Activated CD8-positive, alpha-beta T cell treated with anti-CD3 and anti-CD28 coated beads for 36 hours (primary cell): ENCODE measurements at regions not wholly inside any gene's neighbourhood (a gene's known extent, or its start where the extent isn't known, plus 50 kb on each side); places are given as distances from the start of the nearest gene placed in this dataset.

ENCODE experiments used
- ATAC-seq: fragments of 200-7000 bp; cut with Tn5 transposase; one replicate; pipeline ENCODE4 v1.10.0; 2021; ENCODE audit warnings: mild to moderate bottlenecking, moderate library complexity
- CTCF ChIA-PET: fragments of 350-600 bp; sonication (Branson Sonifier 250); formaldehyde crosslinking; loops from one replicate; lab custom pipeline; 2021; ENCODE audit warnings: antibody characterized with exemption; lab: Charles Lee
- POLR2A ChIA-PET: fragments of 350-600 bp; sonication (Branson Sonifier 250); formaldehyde crosslinking; loops from one replicate; lab custom pipeline; 2021; ENCODE audit warnings: antibody characterized with exemption; lab: Charles Lee
- DNase-seq: peaks from one replicate; pipeline ENCODE4 v3.0.0-alpha.2; 2020
- H3K27ac Mint-ChIP-seq: one replicate; pipeline ENCODE4 v1.8.0; 2021; ENCODE audit warnings: mild to moderate bottlenecking, mixed read lengths
- H3K27me3 Mint-ChIP-seq: one replicate; pipeline ENCODE4 v1.8.0; 2021; ENCODE audit warnings: mixed read lengths
- H3K36me3 Mint-ChIP-seq: one replicate; pipeline ENCODE4 v1.8.0; 2021; ENCODE audit warnings: low read depth, mixed read lengths
- H3K4me1 Mint-ChIP-seq: one replicate; pipeline ENCODE4 v1.8.0; 2021; ENCODE audit warnings: low read depth, mixed read lengths
- H3K4me3 Mint-ChIP-seq: one replicate; pipeline ENCODE4 v1.8.0; 2021; ENCODE audit warnings: mild to moderate bottlenecking, moderate library complexity, mixed read lengths
- H3K9me3 Mint-ChIP-seq: one replicate; pipeline ENCODE4 v1.8.0; 2021; ENCODE audit warnings: mixed read lengths
- intact Hi-C: fragments of 100-400 bp; cut with micrococcal nuclease; formaldehyde crosslinking; loops from one replicate; pipeline ENCODE4 v1.10.0; 2022
- TF ChIP-seq, protein P1 (sequence below): fragments of 200-600 bp; IDR thresholded peaks from one replicate; pipeline ENCODE4 v1.8.0; 2022; ENCODE audit warnings: antibody characterized with exemption, mild to moderate bottlenecking

DNA sequence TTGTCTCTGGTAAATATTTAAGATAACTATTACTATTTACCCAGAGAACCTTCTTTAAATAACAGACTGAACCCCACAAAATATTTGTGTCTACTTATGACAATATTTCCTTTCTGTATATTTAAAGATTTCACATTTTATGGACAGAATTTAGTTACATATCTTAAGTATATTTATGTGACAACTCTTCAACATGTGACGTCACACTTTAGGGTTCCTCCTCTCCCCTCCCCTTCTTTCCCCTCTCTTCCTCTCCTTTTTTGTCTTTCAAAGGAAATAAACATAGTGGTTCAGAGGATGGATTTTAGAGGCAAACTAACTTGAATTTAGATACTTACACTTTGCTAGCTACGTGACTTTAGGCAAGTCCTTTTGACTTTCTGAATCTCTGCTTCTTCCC, 655.6 kb upstream of the NUDT12 start:
- ATAC-seq (no peak), DNase-seq (no peak)
- no peak overlapping the region for H3K27ac Mint-ChIP-seq
- ChIA-PET POLR2A (no interaction called here), CTCF (no interaction called here)
- no peak overlapping the region for H3K4me3 Mint-ChIP-seq
- TF ChIP-seq, protein P1, sequence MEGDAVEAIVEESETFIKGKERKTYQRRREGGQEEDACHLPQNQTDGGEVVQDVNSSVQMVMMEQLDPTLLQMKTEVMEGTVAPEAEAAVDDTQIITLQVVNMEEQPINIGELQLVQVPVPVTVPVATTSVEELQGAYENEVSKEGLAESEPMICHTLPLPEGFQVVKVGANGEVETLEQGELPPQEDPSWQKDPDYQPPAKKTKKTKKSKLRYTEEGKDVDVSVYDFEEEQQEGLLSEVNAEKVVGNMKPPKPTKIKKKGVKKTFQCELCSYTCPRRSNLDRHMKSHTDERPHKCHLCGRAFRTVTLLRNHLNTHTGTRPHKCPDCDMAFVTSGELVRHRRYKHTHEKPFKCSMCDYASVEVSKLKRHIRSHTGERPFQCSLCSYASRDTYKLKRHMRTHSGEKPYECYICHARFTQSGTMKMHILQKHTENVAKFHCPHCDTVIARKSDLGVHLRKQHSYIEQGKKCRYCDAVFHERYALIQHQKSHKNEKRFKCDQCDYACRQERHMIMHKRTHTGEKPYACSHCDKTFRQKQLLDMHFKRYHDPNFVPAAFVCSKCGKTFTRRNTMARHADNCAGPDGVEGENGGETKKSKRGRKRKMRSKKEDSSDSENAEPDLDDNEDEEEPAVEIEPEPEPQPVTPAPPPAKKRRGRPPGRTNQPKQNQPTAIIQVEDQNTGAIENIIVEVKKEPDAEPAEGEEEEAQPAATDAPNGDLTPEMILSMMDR: no peak
- intact Hi-C loops: no loop called here
- peaks cover 1% of the 10 kb centered on the region for H3K9me3 Mint-ChIP-seq
- no peaks in the 10 kb centered on the region for H3K36me3 Mint-ChIP-seq
- H3K27me3 Mint-ChIP-seq: no peaks in the 10 kb centered on the region
- H3K4me1 Mint-ChIP-seq: no peaks in the 10 kb centered on the region

DNA sequence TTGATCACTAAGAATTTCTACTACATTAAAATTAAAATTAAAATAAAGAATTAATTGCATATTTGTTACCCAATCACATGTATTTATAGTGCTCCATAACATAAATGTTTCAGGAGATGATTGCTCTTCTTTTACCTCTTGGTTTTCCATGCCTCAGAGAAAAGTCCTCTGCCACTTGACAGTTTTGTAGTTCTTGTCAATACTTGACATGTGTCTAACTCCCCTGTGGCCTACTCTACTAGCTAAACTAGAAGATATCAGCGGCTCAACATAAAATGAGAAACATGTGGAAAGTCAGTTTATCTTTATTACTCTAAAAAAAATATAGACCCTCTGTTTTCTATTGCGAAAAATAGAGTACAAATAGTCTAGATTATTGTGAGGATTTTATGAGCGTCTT, 650.6 kb upstream of the NUDT12 start:
- Mint-ChIP-seq H3K27ac (no peak overlapping the region), H3K9me3 (peaks cover 2% of the 10 kb centered on the region), H3K27me3 (no peaks in the 10 kb centered on the region), H3K4me1 (no peaks in the 10 kb centered on the region), H3K4me3 (no peak overlapping the region), H3K36me3 (no peaks in the 10 kb centered on the region)
- ATAC-seq (no peak), DNase-seq (no peak)
- ChIA-PET POLR2A (no interaction called here), CTCF (no interaction called here)
- intact Hi-C loops: no loop called here
- TF ChIP-seq, protein P1: no peak

DNA sequence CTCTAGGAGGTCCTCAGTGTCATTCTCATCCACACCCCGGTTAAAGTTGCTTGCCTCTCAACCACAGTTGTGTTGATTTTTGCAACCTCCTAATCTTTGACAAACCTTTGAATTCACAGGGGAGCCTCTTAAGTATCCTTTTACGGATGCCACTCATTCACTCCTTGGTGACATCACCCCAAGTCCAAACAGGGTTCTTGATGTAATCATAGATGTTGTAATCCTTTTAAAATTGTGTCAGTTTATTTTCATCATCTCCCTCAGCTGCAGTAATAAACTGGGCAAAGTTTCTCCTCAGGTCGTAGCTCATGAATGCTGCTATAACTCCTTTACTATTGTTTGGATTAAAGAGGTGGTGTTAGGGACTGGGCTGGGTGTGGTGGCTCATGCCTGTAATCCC, 637.2 kb upstream of the NUDT12 start:
- TF ChIP-seq, protein P1: no peak
- peaks cover 5% of the 10 kb centered on the region for H3K9me3 Mint-ChIP-seq
- H3K36me3 Mint-ChIP-seq: no peaks in the 10 kb centered on the region
- ATAC-seq: no peak
- H3K27ac Mint-ChIP-seq: no peak overlapping the region
- intact Hi-C loops: no loop called here
- H3K4me1 Mint-ChIP-seq: no peaks in the 10 kb centered on the region
- no peak for DNase-seq
- H3K27me3 Mint-ChIP-seq: no peaks in the 10 kb centered on the region
- ChIA-PET CTCF (no interaction called here), POLR2A (no interaction called here)
- no peak overlapping the region for H3K4me3 Mint-ChIP-seq

DNA sequence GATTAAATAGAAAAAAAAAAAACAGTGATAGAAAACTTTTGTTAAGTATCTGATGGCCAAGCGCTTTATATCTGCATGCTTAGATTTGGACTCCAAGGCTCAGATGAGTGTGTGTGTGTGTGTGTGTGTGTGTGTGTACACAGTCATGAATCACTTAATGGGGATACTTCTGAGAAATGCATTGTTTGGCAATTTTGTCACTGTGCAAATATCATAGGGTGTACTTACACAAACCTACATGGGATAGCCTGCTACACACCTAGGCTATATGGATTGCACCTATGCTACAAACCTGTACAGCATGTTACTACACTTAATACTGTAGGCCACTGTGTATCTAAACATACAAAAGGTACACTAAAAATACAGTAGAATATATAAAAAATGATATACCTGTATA, 635.6 kb upstream of the NUDT12 start:
- DNase-seq (no peak), ATAC-seq (no peak)
- Mint-ChIP-seq H3K9me3 (peaks cover 5% of the 10 kb centered on the region), H3K27ac (no peak overlapping the region), H3K4me3 (no peak overlapping the region), H3K27me3 (no peaks in the 10 kb centered on the region), H3K4me1 (no peaks in the 10 kb centered on the region), H3K36me3 (no peaks in the 10 kb centered on the region)
- intact Hi-C loops: no loop called here
- ChIA-PET POLR2A (no interaction called here), CTCF (no interaction called here)
- TF ChIP-seq, protein P1: no peak

DNA sequence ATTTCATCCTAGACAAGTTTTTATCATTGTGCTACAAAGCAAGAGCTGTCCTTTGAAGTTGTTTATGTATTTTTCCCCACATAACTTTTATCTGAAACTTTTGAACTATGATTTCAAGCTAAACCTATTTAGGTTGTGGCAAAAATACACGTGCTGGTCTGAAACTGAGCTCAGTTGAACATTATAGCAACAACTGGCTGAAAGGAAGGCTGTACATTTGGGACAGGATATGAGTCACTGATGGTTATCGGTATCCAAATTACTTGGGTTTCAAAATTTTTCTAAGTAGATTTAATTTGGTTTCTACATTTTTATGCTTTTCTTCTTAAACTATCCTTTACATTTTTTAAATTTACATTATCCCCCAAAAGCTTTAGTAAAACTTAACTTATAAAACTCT, 627.3 kb upstream of the NUDT12 start:
- TF ChIP-seq, protein P1: no peak
- ATAC-seq (no peak), DNase-seq (no peak)
- intact Hi-C loops: loop anchor here (10.0 kb wide), 1 partner anchor 615 kb away; no protein-coding TSS in a partner anchor
- ChIA-PET POLR2A (no interaction called here), CTCF (interaction anchor here (0.7 kb wide), 1 partner anchor 10 kb away, joined by 4 read pairs; no protein-coding TSS in a partner anchor)
- no peaks in the 10 kb centered on the region for H3K36me3 Mint-ChIP-seq
- no peaks in the 10 kb centered on the region for H3K4me1 Mint-ChIP-seq
- no peak overlapping the region for H3K27ac Mint-ChIP-seq
- H3K9me3 Mint-ChIP-seq: peaks cover 21% of the 10 kb centered on the region
- no peaks in the 10 kb centered on the region for H3K27me3 Mint-ChIP-seq
- H3K4me3 Mint-ChIP-seq: no peak overlapping the region
